ENCODE measurements at regions not wholly inside any gene's neighbourhood (a gene's known extent, or its start where the extent isn't known, plus 50 kb on each side); places are given as distances from the start of the nearest gene placed in this dataset.

DNA sequence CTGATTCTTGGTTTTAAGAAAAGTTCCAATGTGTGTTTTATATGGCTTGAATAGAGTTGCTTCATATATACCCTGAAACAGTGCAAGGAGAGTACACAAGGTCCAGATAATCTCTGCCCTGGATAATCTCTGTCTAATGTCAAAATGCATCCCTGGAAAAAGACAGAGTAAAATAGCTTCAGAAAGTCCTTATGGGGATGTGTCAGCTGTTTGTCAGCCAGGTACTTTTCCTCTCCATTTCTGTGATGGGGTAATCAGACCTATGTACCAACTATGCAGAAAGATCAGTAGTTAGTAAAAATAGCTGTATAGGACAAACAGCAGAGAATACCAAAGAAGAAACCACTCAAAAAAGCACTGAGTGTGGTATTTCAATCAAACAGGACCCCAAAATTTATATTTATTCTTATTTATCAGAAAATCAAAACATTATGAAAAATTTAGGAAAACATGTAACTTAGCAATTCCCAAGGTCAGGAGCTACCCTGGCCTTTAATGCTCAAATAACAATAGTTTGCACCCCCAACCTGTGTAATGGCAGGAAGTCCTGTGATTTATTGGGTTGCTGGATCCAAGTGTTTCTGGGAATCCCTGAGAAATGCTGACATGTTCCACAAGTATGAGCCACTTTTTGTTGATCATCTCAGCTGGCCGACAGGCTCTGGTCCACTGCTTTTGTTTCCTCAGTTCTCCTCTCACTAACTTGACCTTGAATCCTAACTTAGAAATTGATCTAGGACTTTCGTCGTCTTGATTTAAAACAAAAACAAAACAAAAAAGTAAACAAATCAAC lies 69.6 kb downstream of the MDH1 start:
- Mint-ChIP-seq H3K4me3 (no peak overlapping the region), H3K9me3 (peaks cover 7% of the 10 kb centered on the region; the same call in 1 of the 2 replicates), H3K27ac (peak overlapping the region; percentile 65), H3K27me3 (ENCODE audit: insufficient read depth) (no peaks in the 10 kb centered on the region), H3K36me3 (ENCODE audit: low read depth) (peaks cover 12% of the 10 kb centered on the region), H3K4me1 (ENCODE audit: low read depth) (peaks cover 56% of the 10 kb centered on the region)
- DNase-seq, result peak; percentile 25
- TF ChIP-seq, protein P1, sequence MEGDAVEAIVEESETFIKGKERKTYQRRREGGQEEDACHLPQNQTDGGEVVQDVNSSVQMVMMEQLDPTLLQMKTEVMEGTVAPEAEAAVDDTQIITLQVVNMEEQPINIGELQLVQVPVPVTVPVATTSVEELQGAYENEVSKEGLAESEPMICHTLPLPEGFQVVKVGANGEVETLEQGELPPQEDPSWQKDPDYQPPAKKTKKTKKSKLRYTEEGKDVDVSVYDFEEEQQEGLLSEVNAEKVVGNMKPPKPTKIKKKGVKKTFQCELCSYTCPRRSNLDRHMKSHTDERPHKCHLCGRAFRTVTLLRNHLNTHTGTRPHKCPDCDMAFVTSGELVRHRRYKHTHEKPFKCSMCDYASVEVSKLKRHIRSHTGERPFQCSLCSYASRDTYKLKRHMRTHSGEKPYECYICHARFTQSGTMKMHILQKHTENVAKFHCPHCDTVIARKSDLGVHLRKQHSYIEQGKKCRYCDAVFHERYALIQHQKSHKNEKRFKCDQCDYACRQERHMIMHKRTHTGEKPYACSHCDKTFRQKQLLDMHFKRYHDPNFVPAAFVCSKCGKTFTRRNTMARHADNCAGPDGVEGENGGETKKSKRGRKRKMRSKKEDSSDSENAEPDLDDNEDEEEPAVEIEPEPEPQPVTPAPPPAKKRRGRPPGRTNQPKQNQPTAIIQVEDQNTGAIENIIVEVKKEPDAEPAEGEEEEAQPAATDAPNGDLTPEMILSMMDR (IDR thresholded peaks at IDR 0.05), result no peak

GRCh38 chr2:63660060-63660459 lies 71.3 kb downstream of the MDH1 start:
- no peaks in the 10 kb centered on the region for H3K27me3 Mint-ChIP-seq (ENCODE audit: insufficient read depth)

DNA sequence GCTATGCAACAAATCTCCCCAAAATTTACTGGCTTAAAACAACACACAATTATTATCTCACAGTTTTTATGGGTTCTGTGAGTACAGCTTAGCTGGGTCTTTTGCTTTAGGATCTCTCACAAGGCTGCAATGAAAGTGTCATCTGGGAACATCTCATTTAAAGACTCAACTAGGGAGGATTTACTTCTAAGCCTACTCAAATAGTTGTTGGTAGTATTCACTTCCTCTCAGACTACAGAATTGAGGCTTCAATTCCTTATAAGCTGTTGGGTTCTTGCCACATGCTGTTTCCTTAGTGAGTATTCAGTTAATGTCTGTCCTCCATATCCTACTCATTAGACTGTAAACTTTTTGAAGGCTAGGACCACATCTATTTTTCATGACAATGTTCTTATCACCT lies 72.3 kb downstream of the MDH1 start:
- peak overlapping the region; percentile 75 for H3K27ac Mint-ChIP-seq
- peaks cover 79% of the 10 kb centered on the region for H3K4me1 Mint-ChIP-seq (ENCODE audit: low read depth)
- H3K36me3 Mint-ChIP-seq (ENCODE audit: low read depth), result peaks cover 5% of the 10 kb centered on the region; the same call in 1 of the 2 replicates
- DNase-seq, result peak; percentile 98
- TF ChIP-seq, protein P1 (IDR thresholded peaks at IDR 0.05), result no peak
- H3K4me3 Mint-ChIP-seq, result peak overlapping the region; percentile 0; the same call in 1 of the 2 replicates
- no peaks in the 10 kb centered on the region; the same call in 1 of the 2 replicates for H3K9me3 Mint-ChIP-seq
- H3K27me3 Mint-ChIP-seq (ENCODE audit: insufficient read depth), result no peaks in the 10 kb centered on the region

More at GRCh38 chr2:63660060-63660459, 71.3 kb downstream of the MDH1 start:
- Mint-ChIP-seq H3K36me3 (ENCODE audit: low read depth) (peaks cover 5% of the 10 kb centered on the region; the same call in 1 of the 2 replicates), H3K27ac (peak overlapping the region; percentile 75), H3K4me1 (ENCODE audit: low read depth) (peaks cover 69% of the 10 kb centered on the region), H3K4me3 (peak overlapping the region; percentile 39; the same call in 1 of the 2 replicates), H3K9me3 (no peaks in the 10 kb centered on the region; the same call in 1 of the 2 replicates)
- no peak for DNase-seq
- TF ChIP-seq, protein P1 (IDR thresholded peaks at IDR 0.05), result no peak

GRCh38 chr2:63662028-63662804 lies 73.5 kb downstream of the MDH1 start:
- Mint-ChIP-seq H3K9me3 (no peaks in the 10 kb centered on the region), H3K27me3 (ENCODE audit: insufficient read depth) (no peaks in the 10 kb centered on the region), H3K4me3 (0 out of 2 replicates have a peak overlapping the region, but pooled peaks have one; percentile 0), H3K27ac (peak overlapping the region; percentile 75), H3K4me1 (ENCODE audit: low read depth) (peaks cover 89% of the 10 kb centered on the region), H3K36me3 (ENCODE audit: low read depth) (no peaks in the 10 kb centered on the region)
- TF ChIP-seq, protein P1 (IDR thresholded peaks at IDR 0.05), result no peak
- peak; percentile 29 for DNase-seq

DNA sequence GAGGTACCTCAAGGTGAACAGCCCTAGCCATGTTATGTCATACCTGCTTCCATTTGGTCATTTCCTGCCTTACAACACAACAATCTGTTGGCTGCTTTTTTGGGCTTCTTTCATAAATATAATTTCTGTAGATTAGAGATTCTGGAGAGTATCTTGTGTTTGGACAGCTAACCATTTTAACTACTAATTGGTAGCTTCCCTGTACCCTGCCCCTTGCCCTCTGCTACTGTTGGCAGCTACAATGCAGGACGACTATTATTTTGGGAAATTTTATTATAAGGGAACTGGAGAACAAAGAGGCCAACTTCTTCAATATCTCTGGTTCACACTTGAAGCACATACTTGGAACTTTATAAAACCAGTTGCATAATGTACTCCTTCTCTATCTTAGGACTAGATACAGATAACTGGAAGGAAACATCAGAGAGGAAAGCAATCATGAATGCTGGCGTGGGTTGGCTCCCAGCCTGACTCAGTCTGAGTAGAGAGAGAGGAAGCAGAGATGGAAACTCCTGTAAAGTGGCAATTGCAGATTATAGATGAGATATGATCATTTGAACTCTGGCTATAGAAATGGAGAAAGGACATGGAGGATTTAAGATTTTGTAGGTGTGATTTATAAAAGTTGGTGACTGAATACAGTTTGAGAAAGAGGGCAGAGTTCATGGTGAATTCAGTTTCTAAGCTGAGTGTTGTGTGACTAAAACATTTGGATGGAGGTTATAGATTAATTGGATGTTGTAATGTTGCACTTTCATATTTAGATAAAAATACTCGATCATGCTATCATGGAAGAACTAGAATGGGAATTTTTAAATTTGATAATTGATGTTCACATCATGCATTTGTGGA lies 74.5 kb downstream of the MDH1 start:
- DNase-seq, result no peak

More for the DNA sequence above, 74.5 kb downstream of the MDH1 start:
- peak overlapping the region; percentile 22; the same call in 1 of the 2 replicates for H3K27ac Mint-ChIP-seq
- no peaks in the 10 kb centered on the region for H3K36me3 Mint-ChIP-seq (ENCODE audit: low read depth)
- peaks cover 93% of the 10 kb centered on the region for H3K4me1 Mint-ChIP-seq (ENCODE audit: low read depth)
- H3K4me3 Mint-ChIP-seq, result no peak overlapping the region; the same call in 1 of the 2 replicates
- no peaks in the 10 kb centered on the region for H3K9me3 Mint-ChIP-seq
- H3K27me3 Mint-ChIP-seq (ENCODE audit: insufficient read depth), result no peaks in the 10 kb centered on the region
- TF ChIP-seq, protein P1 (IDR thresholded peaks at IDR 0.05), result no peak

All from HFFc6 (cell line).